Keratinocyte (primary cell): ENCODE measurements at regions not wholly inside any gene's neighbourhood (a gene's known extent, or its start where the extent isn't known, plus 50 kb on each side); places are given as distances from the start of the nearest gene placed in this dataset.

Experiments used
- DNase-seq: peaks from one replicate; pipeline ENCODE4 v3.0.0-alpha.2; 2011; ENCODE audit warnings: low read depth, missing footprints, low spot score
- FAIRE-seq: peaks from 2 replicates; lab custom pipeline; 2011; peaks lifted over from hg19 to GRCh38; lab: Jason Lieb, UNC
- H2AFZ ChIP-seq: 2 replicates; pipeline ENCODE4 v1.6.0; 2012; ENCODE audit warnings: low read length, control low read depth, inconsistent platforms; ENCODE audit not compliant: control insufficient read depth
- H3K27ac ChIP-seq: 2 replicates; pipeline ENCODE4 v1.5.1; 2011; ENCODE audit warnings: low read length; ENCODE audit not compliant: control insufficient read depth, insufficient read depth
- H3K27me3 ChIP-seq: 3 replicates; pipeline ENCODE4 v1.6.0; 2011; ENCODE audit warnings: low read length; ENCODE audit not compliant: control insufficient read depth, insufficient read depth; ENCODE audit errors: extremely low read depth
- H3K36me3 ChIP-seq, 2 experiments: 2 replicates in 1 of 2; 3 replicates in 1 of 2; pipeline ENCODE4 v1.5.1; 2011; ENCODE audit warnings: low read length in 2 of 2, mild to moderate bottlenecking in 1 of 2; ENCODE audit not compliant: control insufficient read depth in 2 of 2, insufficient read depth in 2 of 2; ENCODE audit errors: extremely low read depth in 1 of 2
- H3K4me1 ChIP-seq: 3 replicates; pipeline ENCODE4 v1.5.1; 2011; ENCODE audit warnings: low read length; ENCODE audit not compliant: control insufficient read depth, insufficient read depth; ENCODE audit errors: extremely low read depth
- H3K4me2 ChIP-seq: 3 replicates; pipeline ENCODE4 v1.6.0; 2011; ENCODE audit warnings: low read depth, low read length; ENCODE audit not compliant: control insufficient read depth, insufficient read depth; ENCODE audit errors: extremely low read depth
- H3K4me3 ChIP-seq, 3 experiments: fragments of 200-600 bp in 1 of 3; sonication (generic) in 1 of 3; 2 replicates in 2 of 3; 3 replicates in 1 of 3; pipeline ENCODE4 v1.5.1; 2011 to 2016; ENCODE audit warnings: low read length in 3 of 3, mild to moderate bottlenecking in 3 of 3, control low read depth in 2 of 3, inconsistent platforms in 1 of 3, low read depth in 1 of 3, mixed read lengths in 1 of 3, mixed run types in 1 of 3, moderate library complexity in 1 of 3; ENCODE audit not compliant: control insufficient read depth in 2 of 3, insufficient read depth in 2 of 3; ENCODE audit errors: extremely low read depth in 1 of 3
- H3K79me2 ChIP-seq: 2 replicates; pipeline ENCODE4 v1.6.0; 2012; ENCODE audit warnings: low read length; ENCODE audit not compliant: control insufficient read depth, insufficient read depth
- H3K9ac ChIP-seq: 3 replicates; pipeline ENCODE4 v1.6.0; 2011; ENCODE audit warnings: low read length; ENCODE audit not compliant: control insufficient read depth, insufficient read depth; ENCODE audit errors: extremely low read depth
- H3K9me1 ChIP-seq: 3 replicates; pipeline ENCODE4 v1.6.0; 2011; ENCODE audit warnings: low read length; ENCODE audit not compliant: control insufficient read depth, insufficient read depth; ENCODE audit errors: extremely low read depth
- H3K9me3 ChIP-seq: 2 replicates; pipeline ENCODE4 v1.5.1; 2012; ENCODE audit warnings: low read depth, low read length; ENCODE audit not compliant: control insufficient read depth
- H4K20me1 ChIP-seq: 3 replicates; pipeline ENCODE4 v1.6.0; 2011; ENCODE audit warnings: low read length; ENCODE audit not compliant: control insufficient read depth, insufficient read depth; ENCODE audit errors: extremely low read depth
- CTCF ChIP-seq, 3 experiments: IDR thresholded peaks in 1 of 3; conservative IDR thresholded peaks in 1 of 3; optimal IDR thresholded peaks in 1 of 3; 2 replicates in 2 of 3; 3 replicates in 1 of 3; pipeline versions ENCODE3 to v1.5.1; 2011; ENCODE audit warnings: low read length in 3 of 3, mild to moderate bottlenecking in 3 of 3, moderate library complexity in 2 of 3, control low read depth in 1 of 3, inconsistent platforms in 1 of 3; ENCODE audit not compliant: insufficient read depth in 2 of 3; ENCODE audit errors: extremely low read depth in 1 of 3
- EZH2 ChIP-seq: IDR thresholded peaks from one replicate; pipeline ENCODE4 v1.6.1; 2012; ENCODE audit warnings: inconsistent platforms, mild to moderate bottlenecking, low read length, moderate library complexity
- dilution Hi-C: fragments of 300-500 bp; cut with MboI; formaldehyde crosslinking; loops from one replicate; pipeline ENCODE4 v1.7.0; 2020; ENCODE audit warnings: low sequenced_read_pairs; ENCODE audit not compliant: extremely low pct_ligation_motif_present

- Histone ChIP-seq H3K36me3 (no peaks in the 10 kb centered on the region), H3K9me1 (no peaks in the 10 kb centered on the region), H3K27ac (no peak overlapping the region), H2AFZ (peak overlapping the region; percentile 23), H3K4me2 (no peak overlapping the region), H3K27me3 (no peaks in the 10 kb centered on the region), H4K20me1 (no peaks in the 10 kb centered on the region), H3K9me3 (no peaks in the 10 kb centered on the region), H3K79me2 (no peaks in the 10 kb centered on the region), H3K4me3 (no peak overlapping the region), H3K9ac (no peak overlapping the region), H3K4me1 (peaks cover 32% of the 10 kb centered on the region)
- TF ChIP-seq CTCF (optimal IDR thresholded peaks at IDR 0.05 in 1 of 3, IDR thresholded peaks at IDR 0.05 in 1 of 3, conservative IDR thresholded peaks at IDR 0.05 in 1 of 3; ENCODE audit: extremely low read depth in 1 of 3, insufficient read depth in 2 of 3, low read length in 3 of 3) = no peak
- TF ChIP-seq EZH2 = no peak
- dilution Hi-C loops = no loop called here
- no peak for DNase-seq
- FAIRE-seq = peak; percentile 69
Observed at GRCh38 chr2:63665846-63666475, 77.2 kb downstream of the MDH1 start.

GRCh38 chr2:63667132-63667700 is 78.5 kb downstream of the MDH1 start:
- Histone ChIP-seq H3K27ac (no peak overlapping the region), H3K9me3 (no peaks in the 10 kb centered on the region), H2AFZ (no peak overlapping the region), H3K4me2 (peak overlapping the region; percentile 17), H3K36me3 (no peaks in the 10 kb centered on the region), H3K79me2 (no peaks in the 10 kb centered on the region), H4K20me1 (no peaks in the 10 kb centered on the region), H3K4me1 (peaks cover 25% of the 10 kb centered on the region), H3K4me3 (no peak overlapping the region), H3K9ac (no peak overlapping the region), H3K27me3 (no peaks in the 10 kb centered on the region), H3K9me1 (no peaks in the 10 kb centered on the region)
- DNase-seq (no peak), FAIRE-seq (peak; percentile 91)
- no peak for TF ChIP-seq EZH2
- TF ChIP-seq CTCF (optimal IDR thresholded peaks at IDR 0.05 in 1 of 3, IDR thresholded peaks at IDR 0.05 in 1 of 3, conservative IDR thresholded peaks at IDR 0.05 in 1 of 3; ENCODE audit: extremely low read depth in 1 of 3, insufficient read depth in 2 of 3, low read length in 3 of 3) = peak in 1 of 3 experiments; percentile 13
- dilution Hi-C loops = no loop called here
